Caco-2 (cell line): ENCODE measurements at regions not wholly inside any gene's neighbourhood (a gene's known extent, or its start where the extent isn't known, plus 50 kb on each side); places are given as distances from the start of the nearest gene placed in this dataset.

ENCODE experiments used
- BruUV-seq: library from RNA; stranded (reverse); fragments of 400-500 nt; replicated peaks from 2 replicates; lab custom pipeline; 2021; lab: Mats Ljungman, UMichigan
- CTCF ChIA-PET: fragments of 300-600 bp; sonication (Branson Sonifier 250); formaldehyde crosslinking; loops from one replicate; lab custom pipeline; 2022; ENCODE audit warnings: antibody characterized with exemption; lab: Charles Lee
- POLR2A ChIA-PET: fragments of 300-600 bp; sonication (Branson Sonifier 250); formaldehyde crosslinking; loops from one replicate; lab custom pipeline; 2022; ENCODE audit warnings: antibody characterized with exemption; lab: Charles Lee
- DNase-seq, 2 experiments: peaks; one replicate each; pipeline versions ENCODE4 v3.0.0 to v3.0.0-alpha.2; 2020 to 2022
- H3K27me3 ChIP-seq: replicated peaks from 2 replicates; pipeline ENCODE4 v1.6.0; 2011; ENCODE audit warnings: low read length; ENCODE audit not compliant: control insufficient read depth, insufficient read depth
- H3K36me3 ChIP-seq: 2 replicates; pipeline ENCODE4 v1.5.1; 2011; ENCODE audit warnings: low read length; ENCODE audit not compliant: control insufficient read depth, insufficient read depth
- H3K4me1 ChIP-seq: fragments of 250-450 bp; sonication (Bioruptor Pico); 2 replicates; pipeline ENCODE4 v1.5.1; 2020; ENCODE audit warnings: mild to moderate bottlenecking
- H3K4me3 ChIP-seq: 2 replicates; pipeline ENCODE4 v1.5.1; 2011; ENCODE audit warnings: low read depth, mild to moderate bottlenecking, control low read depth, low read length
- H3K9me3 ChIP-seq: fragments of 250-450 bp; sonication (Bioruptor Pico); 2 replicates; pipeline ENCODE4 v1.5.1; 2020; ENCODE audit warnings: mild to moderate bottlenecking, moderate library complexity
- H3K27ac Mint-ChIP-seq: one replicate; pipeline ENCODE4 v1.8.0; 2022; ENCODE audit warnings: mixed read lengths; ENCODE audit not compliant: unreplicated experiment
- H3K27me3 Mint-ChIP-seq: one replicate; pipeline ENCODE4 v1.8.0; 2022; ENCODE audit warnings: mixed read lengths; ENCODE audit not compliant: insufficient read depth, unreplicated experiment
- H3K36me3 Mint-ChIP-seq: one replicate; pipeline ENCODE4 v1.8.0; 2022; ENCODE audit warnings: mild to moderate bottlenecking, mixed read lengths; ENCODE audit not compliant: insufficient read depth, unreplicated experiment
- H3K4me1 Mint-ChIP-seq: one replicate; pipeline ENCODE4 v1.8.0; 2022; ENCODE audit warnings: low read depth, mixed read lengths; ENCODE audit not compliant: unreplicated experiment
- H3K4me3 Mint-ChIP-seq: one replicate; pipeline ENCODE4 v1.8.0; 2022; ENCODE audit warnings: mild to moderate bottlenecking, moderate library complexity, mixed read lengths; ENCODE audit not compliant: unreplicated experiment
- H3K9me3 Mint-ChIP-seq: one replicate; pipeline ENCODE4 v1.8.0; 2022; ENCODE audit warnings: mixed read lengths; ENCODE audit not compliant: unreplicated experiment
- intact Hi-C: fragments of 100-400 bp; cut with micrococcal nuclease; formaldehyde crosslinking; loops from one replicate; pipeline ENCODE4 v1.10.0; 2022; ENCODE audit not compliant: unreplicated experiment
- TF ChIP-seq, protein P1 (sequence below), 2 experiments: fragments of 200-600 bp in 1 of 2; IDR thresholded peaks; 1 replicate in 1 of 2; 2 replicates in 1 of 2; pipeline versions ENCODE4 v1.5.1 to v1.8.0; 2011 to 2022; ENCODE audit warnings: antibody characterized with exemption in 1 of 2, control low read depth in 1 of 2, inconsistent platforms in 1 of 2, low read depth in 1 of 2, low read length in 1 of 2, mild to moderate bottlenecking in 1 of 2, moderate library complexity in 1 of 2; ENCODE audit not compliant: insufficient read depth in 1 of 2, severe bottlenecking in 1 of 2, unreplicated experiment in 1 of 2

DNA sequence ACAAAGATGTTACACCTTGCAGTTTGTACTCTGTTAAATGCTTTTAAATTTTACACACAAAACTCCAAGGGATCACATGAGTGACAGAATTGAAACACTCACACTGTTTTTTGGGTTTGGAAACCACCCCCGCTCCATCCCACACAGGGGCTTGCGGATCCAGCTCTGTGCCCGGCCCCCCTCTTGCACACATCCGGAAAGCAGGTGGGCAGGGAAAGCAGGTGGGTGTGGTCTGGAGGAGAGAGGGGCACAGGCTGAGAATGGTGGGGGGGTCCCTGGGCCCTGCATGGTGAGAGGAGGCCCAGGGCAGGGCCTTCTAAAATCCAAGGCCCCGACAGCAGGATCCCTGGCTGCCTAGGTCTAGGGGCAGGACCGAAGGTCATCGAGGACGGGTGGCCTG lies 88.5 kb upstream of the HPCAL1 start:
- Mint-ChIP-seq H3K4me3 (no peak overlapping the region), H3K27me3 (no peaks in the 10 kb centered on the region), H3K36me3 (peaks cover 6% of the 10 kb centered on the region), H3K4me1 (peaks cover 8% of the 10 kb centered on the region), H3K27ac (no peak overlapping the region), H3K9me3 (no peaks in the 10 kb centered on the region)
- DNase-seq = no peak
- H3K36me3 ChIP-seq = no peaks in the 10 kb centered on the region
- H3K4me1 ChIP-seq = no peaks in the 10 kb centered on the region; the same call in 1 of the 2 replicates
- ChIA-PET CTCF (no interaction called here), POLR2A (no interaction called here)
- H3K9me3 ChIP-seq = no peaks in the 10 kb centered on the region
- no peak overlapping the region for H3K4me3 ChIP-seq
- no peaks in the 10 kb centered on the region for H3K27me3 ChIP-seq
- intact Hi-C loops = no loop called here
- TF ChIP-seq, protein P1, sequence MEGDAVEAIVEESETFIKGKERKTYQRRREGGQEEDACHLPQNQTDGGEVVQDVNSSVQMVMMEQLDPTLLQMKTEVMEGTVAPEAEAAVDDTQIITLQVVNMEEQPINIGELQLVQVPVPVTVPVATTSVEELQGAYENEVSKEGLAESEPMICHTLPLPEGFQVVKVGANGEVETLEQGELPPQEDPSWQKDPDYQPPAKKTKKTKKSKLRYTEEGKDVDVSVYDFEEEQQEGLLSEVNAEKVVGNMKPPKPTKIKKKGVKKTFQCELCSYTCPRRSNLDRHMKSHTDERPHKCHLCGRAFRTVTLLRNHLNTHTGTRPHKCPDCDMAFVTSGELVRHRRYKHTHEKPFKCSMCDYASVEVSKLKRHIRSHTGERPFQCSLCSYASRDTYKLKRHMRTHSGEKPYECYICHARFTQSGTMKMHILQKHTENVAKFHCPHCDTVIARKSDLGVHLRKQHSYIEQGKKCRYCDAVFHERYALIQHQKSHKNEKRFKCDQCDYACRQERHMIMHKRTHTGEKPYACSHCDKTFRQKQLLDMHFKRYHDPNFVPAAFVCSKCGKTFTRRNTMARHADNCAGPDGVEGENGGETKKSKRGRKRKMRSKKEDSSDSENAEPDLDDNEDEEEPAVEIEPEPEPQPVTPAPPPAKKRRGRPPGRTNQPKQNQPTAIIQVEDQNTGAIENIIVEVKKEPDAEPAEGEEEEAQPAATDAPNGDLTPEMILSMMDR (IDR thresholded peaks at IDR 0.05; ENCODE audit: insufficient read depth in 1 of 2, low read depth in 1 of 2, low read length in 1 of 2, severe bottlenecking in 1 of 2, unreplicated experiment in 1 of 2) = no peak
- BruUV-seq = no TSS peak

GRCh38 chr2:10215393-10215935 lies 87.2 kb upstream of the HPCAL1 start:
- no TSS peak for BruUV-seq
- H3K9me3 Mint-ChIP-seq = no peaks in the 10 kb centered on the region
- no peak overlapping the region for H3K27ac Mint-ChIP-seq
- H3K9me3 ChIP-seq = no peaks in the 10 kb centered on the region
- ChIA-PET CTCF (no interaction called here), POLR2A (no interaction called here)
- H3K4me1 Mint-ChIP-seq = peaks cover 8% of the 10 kb centered on the region
- intact Hi-C loops = no loop called here
- H3K36me3 Mint-ChIP-seq = peaks cover 6% of the 10 kb centered on the region
- TF ChIP-seq, protein P1 (IDR thresholded peaks at IDR 0.05; ENCODE audit: insufficient read depth in 1 of 2, low read depth in 1 of 2, low read length in 1 of 2, severe bottlenecking in 1 of 2, unreplicated experiment in 1 of 2) = no peak
- H3K36me3 ChIP-seq = no peaks in the 10 kb centered on the region
- no peaks in the 10 kb centered on the region for H3K27me3 ChIP-seq
- no peak overlapping the region for H3K4me3 ChIP-seq
- no peak overlapping the region for H3K4me3 Mint-ChIP-seq
- no peaks in the 10 kb centered on the region; the same call in 1 of the 2 replicates for H3K4me1 ChIP-seq
- DNase-seq = no peak
- no peaks in the 10 kb centered on the region for H3K27me3 Mint-ChIP-seq

- H3K4me1 Mint-ChIP-seq = peaks cover 10% of the 10 kb centered on the region
- peaks cover 6% of the 10 kb centered on the region for H3K36me3 Mint-ChIP-seq
- TF ChIP-seq, protein P1 (IDR thresholded peaks at IDR 0.05; ENCODE audit: insufficient read depth in 1 of 2, low read depth in 1 of 2, low read length in 1 of 2, severe bottlenecking in 1 of 2, unreplicated experiment in 1 of 2) = no peak
- Histone ChIP-seq H3K9me3 (no peaks in the 10 kb centered on the region), H3K36me3 (no peaks in the 10 kb centered on the region), H3K4me3 (no peak overlapping the region), H3K4me1 (no peaks in the 10 kb centered on the region; the same call in 1 of the 2 replicates), H3K27me3 (no peaks in the 10 kb centered on the region)
- DNase-seq = no peak
- H3K27ac Mint-ChIP-seq = no peak overlapping the region
- intact Hi-C loops = no loop called here
- no peaks in the 10 kb centered on the region for H3K27me3 Mint-ChIP-seq
- no peaks in the 10 kb centered on the region for H3K9me3 Mint-ChIP-seq
- BruUV-seq = no TSS peak
- H3K4me3 Mint-ChIP-seq = no peak overlapping the region
- POLR2A ChIA-PET = interaction anchor here (0.7 kb wide), 1 partner anchor 15 kb away, joined by 3 read pairs; no protein-coding TSS in a partner anchor
- CTCF ChIA-PET = no interaction called here
Observed at GRCh38 chr2:10216677-10217488, 85.8 kb upstream of the HPCAL1 start.
